ENCODE measurements at regions not wholly inside any gene's neighbourhood (a gene's known extent, or its start where the extent isn't known, plus 50 kb on each side); places are given as distances from the start of the nearest gene placed in this dataset.
"Not testable (repeated sequence)": the region's sequence is repeated elsewhere in the genome, so short reads cannot be mapped to it uniquely, and the experiment has no call there.

GRCh38 chr18:47708206-47708605, 222.3 kb downstream of the SMAD2 start:
- DNase-seq (ENCODE audit: low spot score): no peak
- no peak for TF ChIP-seq CTCF (IDR thresholded peaks at IDR 0.05)
- Histone ChIP-seq H3K4me1 (no peaks in the 10 kb centered on the region), H3K36me3 (no peaks in the 10 kb centered on the region), H3K9me3 (no peaks in the 10 kb centered on the region), H3K27me3 (no peaks in the 10 kb centered on the region), H3K27ac (no peak overlapping the region), H3K4me3 (no peak overlapping the region)

- no peak for DNase-seq (ENCODE audit: low spot score)
- H3K27me3 ChIP-seq: no peaks in the 10 kb centered on the region
- no peak overlapping the region for H3K27ac ChIP-seq
- H3K4me3 ChIP-seq: no peak overlapping the region
- no peaks in the 10 kb centered on the region for H3K4me1 ChIP-seq
- no peak for TF ChIP-seq CTCF (IDR thresholded peaks at IDR 0.05)
- no peaks in the 10 kb centered on the region for H3K36me3 ChIP-seq
- H3K9me3 ChIP-seq: no peaks in the 10 kb centered on the region
Measured at GRCh38 chr18:47701134-47701533, 229.3 kb downstream of the SMAD2 start.

GRCh38 chr18:47696870-47697269, 233.6 kb downstream of the SMAD2 start:
- H3K4me3 ChIP-seq: no peak overlapping the region
- no peak overlapping the region for H3K27ac ChIP-seq
- DNase-seq (ENCODE audit: low spot score): no peak
- H3K9me3 ChIP-seq: no peaks in the 10 kb centered on the region
- no peaks in the 10 kb centered on the region for H3K4me1 ChIP-seq
- H3K36me3 ChIP-seq: no peaks in the 10 kb centered on the region
- H3K27me3 ChIP-seq: no peaks in the 10 kb centered on the region
- TF ChIP-seq CTCF (IDR thresholded peaks at IDR 0.05): no peak

GRCh38 chr18:47691611-47692010, 238.8 kb downstream of the SMAD2 start:
- no peaks in the 10 kb centered on the region for H3K9me3 ChIP-seq
- no peaks in the 10 kb centered on the region for H3K4me1 ChIP-seq
- H3K27ac ChIP-seq: no peak overlapping the region
- no peak for DNase-seq (ENCODE audit: low spot score)
- TF ChIP-seq CTCF (IDR thresholded peaks at IDR 0.05): no peak
- no peaks in the 10 kb centered on the region for H3K36me3 ChIP-seq
- no peak overlapping the region for H3K4me3 ChIP-seq
- no peaks in the 10 kb centered on the region for H3K27me3 ChIP-seq

- DNase-seq (ENCODE audit: low spot score): not testable (repeated sequence)
Measured at GRCh38 chr18:47690778-47691177, 239.7 kb downstream of the SMAD2 start.

GRCh38 chr18:47689371-47689770, 241.1 kb downstream of the SMAD2 start:
- no peak overlapping the region for H3K4me3 ChIP-seq
- H3K4me1 ChIP-seq: no peaks in the 10 kb centered on the region
- H3K9me3 ChIP-seq: no peaks in the 10 kb centered on the region
- no peaks in the 10 kb centered on the region for H3K36me3 ChIP-seq
- TF ChIP-seq CTCF (IDR thresholded peaks at IDR 0.05): no peak
- H3K27me3 ChIP-seq: no peaks in the 10 kb centered on the region
- no peak for DNase-seq (ENCODE audit: low spot score)
- H3K27ac ChIP-seq: no peak overlapping the region

More at GRCh38 chr18:47690778-47691177, 239.7 kb downstream of the SMAD2 start:
- not testable (repeated sequence) for H3K27me3 ChIP-seq, H3K27ac ChIP-seq, H3K4me1 ChIP-seq, H3K36me3 ChIP-seq, H3K4me3 ChIP-seq, H3K9me3 ChIP-seq

Measured in right atrium auricular region (tissue), 2 donors.